Upper lobe of left lung (tissue), 4 donors: ENCODE measurements at regions not wholly inside any gene's neighbourhood (a gene's known extent, or its start where the extent isn't known, plus 50 kb on each side); places are given as distances from the start of the nearest gene placed in this dataset.

Experiments used
- CTCF ChIP-seq, 6 experiments: fragments of 450-650 bp in 4 of 6; fragments of 200-600 bp in 2 of 6; sonication (generic) in 2 of 6; IDR thresholded peaks; one replicate each; pipeline ENCODE4 v1.5.1; 2016 to 2019; ENCODE audit warnings: antibody characterized with exemption in 6 of 6
- POLR2A ChIP-seq, 4 donors: fragments of 450-650 bp; IDR thresholded peaks; one replicate each; pipeline ENCODE4 v1.5.1; 2016 to 2017; ENCODE audit warnings: antibody characterized with exemption in 4 of 4, mild to moderate bottlenecking in 2 of 4
- POLR2AphosphoS5 ChIP-seq, 2 donors: sonication (generic); formaldehyde crosslinking; IDR thresholded peaks; one replicate each; pipeline ENCODE4 v1.5.1; 2017; ENCODE audit warnings: antibody characterized with exemption in 2 of 2

DNA sequence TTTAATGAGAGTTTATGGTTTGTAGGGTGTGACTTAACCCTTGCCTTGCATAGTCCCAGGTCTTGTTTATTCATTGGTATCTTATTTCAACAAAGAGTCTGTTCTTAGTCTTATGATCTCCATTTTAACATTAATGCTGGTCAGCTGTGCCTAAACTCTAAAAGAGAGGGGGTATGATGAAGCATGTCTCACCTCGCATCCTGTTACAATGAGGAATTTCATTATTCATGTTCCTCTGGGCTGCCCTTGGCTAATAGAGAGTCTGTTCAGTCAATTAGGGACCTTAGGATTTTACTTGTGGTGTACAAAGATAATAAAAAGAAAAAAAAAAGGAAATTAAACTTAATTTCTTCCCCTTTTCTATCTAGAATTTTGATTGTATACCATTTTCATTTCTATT is 831.9 kb upstream of the CDH2 start:
- TF ChIP-seq CTCF (IDR thresholded peaks at IDR 0.05), result no peak
- TF ChIP-seq POLR2A (IDR thresholded peaks at IDR 0.05), result no peak
- TF ChIP-seq POLR2AphosphoS5 (IDR thresholded peaks at IDR 0.05), result no peak
